ENCODE measurements at regions not wholly inside any gene's neighbourhood (a gene's known extent, or its start where the extent isn't known, plus 50 kb on each side); places are given as distances from the start of the nearest gene placed in this dataset.

GRCh38 chr20:63077705-63078104 is 70.9 kb upstream of the BHLHE23 start:
- TF ChIP-seq, protein P1, sequence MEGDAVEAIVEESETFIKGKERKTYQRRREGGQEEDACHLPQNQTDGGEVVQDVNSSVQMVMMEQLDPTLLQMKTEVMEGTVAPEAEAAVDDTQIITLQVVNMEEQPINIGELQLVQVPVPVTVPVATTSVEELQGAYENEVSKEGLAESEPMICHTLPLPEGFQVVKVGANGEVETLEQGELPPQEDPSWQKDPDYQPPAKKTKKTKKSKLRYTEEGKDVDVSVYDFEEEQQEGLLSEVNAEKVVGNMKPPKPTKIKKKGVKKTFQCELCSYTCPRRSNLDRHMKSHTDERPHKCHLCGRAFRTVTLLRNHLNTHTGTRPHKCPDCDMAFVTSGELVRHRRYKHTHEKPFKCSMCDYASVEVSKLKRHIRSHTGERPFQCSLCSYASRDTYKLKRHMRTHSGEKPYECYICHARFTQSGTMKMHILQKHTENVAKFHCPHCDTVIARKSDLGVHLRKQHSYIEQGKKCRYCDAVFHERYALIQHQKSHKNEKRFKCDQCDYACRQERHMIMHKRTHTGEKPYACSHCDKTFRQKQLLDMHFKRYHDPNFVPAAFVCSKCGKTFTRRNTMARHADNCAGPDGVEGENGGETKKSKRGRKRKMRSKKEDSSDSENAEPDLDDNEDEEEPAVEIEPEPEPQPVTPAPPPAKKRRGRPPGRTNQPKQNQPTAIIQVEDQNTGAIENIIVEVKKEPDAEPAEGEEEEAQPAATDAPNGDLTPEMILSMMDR (IDR thresholded peaks at IDR 0.05), result no peak
- TF ChIP-seq POLR2A (IDR thresholded peaks at IDR 0.05), result no peak
- TF ChIP-seq POLR2AphosphoS5 (IDR thresholded peaks at IDR 0.05), result no peak
